Upper lobe of left lung (tissue), 4 donors: ENCODE measurements at regions not wholly inside any gene's neighbourhood (a gene's known extent, or its start where the extent isn't known, plus 50 kb on each side); places are given as distances from the start of the nearest gene placed in this dataset.

ENCODE experiments used
- EP300 ChIP-seq, 4 donors: sonication (generic); formaldehyde crosslinking; IDR thresholded peaks; one replicate each; pipeline ENCODE4 v1.5.1; 2017; ENCODE audit warnings: antibody characterized with exemption in 4 of 4, control low read depth in 2 of 4
- TF ChIP-seq, protein P1 (sequence below), 6 experiments: fragments of 450-650 bp in 4 of 6; fragments of 200-600 bp in 2 of 6; sonication (generic) in 2 of 6; IDR thresholded peaks; one replicate each; pipeline ENCODE4 v1.5.1; 2016 to 2019; ENCODE audit warnings: antibody characterized with exemption in 6 of 6

GRCh38 chr13:90443268-90443667 is 904.2 kb upstream of the MIR17HG start:
- TF ChIP-seq, protein P1, sequence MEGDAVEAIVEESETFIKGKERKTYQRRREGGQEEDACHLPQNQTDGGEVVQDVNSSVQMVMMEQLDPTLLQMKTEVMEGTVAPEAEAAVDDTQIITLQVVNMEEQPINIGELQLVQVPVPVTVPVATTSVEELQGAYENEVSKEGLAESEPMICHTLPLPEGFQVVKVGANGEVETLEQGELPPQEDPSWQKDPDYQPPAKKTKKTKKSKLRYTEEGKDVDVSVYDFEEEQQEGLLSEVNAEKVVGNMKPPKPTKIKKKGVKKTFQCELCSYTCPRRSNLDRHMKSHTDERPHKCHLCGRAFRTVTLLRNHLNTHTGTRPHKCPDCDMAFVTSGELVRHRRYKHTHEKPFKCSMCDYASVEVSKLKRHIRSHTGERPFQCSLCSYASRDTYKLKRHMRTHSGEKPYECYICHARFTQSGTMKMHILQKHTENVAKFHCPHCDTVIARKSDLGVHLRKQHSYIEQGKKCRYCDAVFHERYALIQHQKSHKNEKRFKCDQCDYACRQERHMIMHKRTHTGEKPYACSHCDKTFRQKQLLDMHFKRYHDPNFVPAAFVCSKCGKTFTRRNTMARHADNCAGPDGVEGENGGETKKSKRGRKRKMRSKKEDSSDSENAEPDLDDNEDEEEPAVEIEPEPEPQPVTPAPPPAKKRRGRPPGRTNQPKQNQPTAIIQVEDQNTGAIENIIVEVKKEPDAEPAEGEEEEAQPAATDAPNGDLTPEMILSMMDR (IDR thresholded peaks at IDR 0.05) = no peak
- no peak for TF ChIP-seq EP300 (IDR thresholded peaks at IDR 0.05)
